ENCODE measurements at regions not wholly inside any gene's neighbourhood (a gene's known extent, or its start where the extent isn't known, plus 50 kb on each side); places are given as distances from the start of the nearest gene placed in this dataset.

GRCh38 chr4:15182600-15183220 lies 180.4 kb downstream of the CPEB2 start:
- H3K9me2 ChIP-seq (replicated peaks; ENCODE audit: insufficient read depth, low read length), result no peaks in the 10 kb centered on the region
- no peaks in the 10 kb centered on the region for H3K36me3 ChIP-seq (ENCODE audit: low read length)
- no peak overlapping the region for H3K9ac ChIP-seq (ENCODE audit: low read length)
- H3K79me2 ChIP-seq (ENCODE audit: insufficient read depth, low read length), result no peaks in the 10 kb centered on the region
- no peak overlapping the region for H2AFZ ChIP-seq (ENCODE audit: low read depth, low read length, severe bottlenecking)
- H3K4me2 ChIP-seq (ENCODE audit: low read depth, low read length, poor library complexity, severe bottlenecking), result no peak overlapping the region
- TF ChIP-seq EZH2phosphoT487 (conservative IDR thresholded peaks at IDR 0.05; ENCODE audit: low read length), result no peak
- no peak for TF ChIP-seq CTCF (IDR thresholded peaks at IDR 0.05; ENCODE audit: insufficient read depth, low read length, poor library complexity, severe bottlenecking)
- no peak overlapping the region for H3K27ac ChIP-seq (ENCODE audit: low read depth, low read length)
- H3F3A ChIP-seq (ENCODE audit: insufficient read depth), result no peaks in the 10 kb centered on the region
- H3K27me3 ChIP-seq (ENCODE audit: low read length), result no peaks in the 10 kb centered on the region
- H3K9me3 ChIP-seq (ENCODE audit: insufficient read depth, low read length), result no peaks in the 10 kb centered on the region
- H4K20me1 ChIP-seq (ENCODE audit: low read depth, low read length), result no peaks in the 10 kb centered on the region
- H3K4me3 ChIP-seq (ENCODE audit: insufficient read depth, low read length, poor library complexity, severe bottlenecking), result no peak overlapping the region

- H3K9ac ChIP-seq (ENCODE audit: low read length), result no peak overlapping the region
- TF ChIP-seq EZH2phosphoT487 (conservative IDR thresholded peaks at IDR 0.05; ENCODE audit: low read length) (no peak), CTCF (IDR thresholded peaks at IDR 0.05; ENCODE audit: insufficient read depth, low read length, poor library complexity, severe bottlenecking) (no peak)
- no peaks in the 10 kb centered on the region for H4K20me1 ChIP-seq (ENCODE audit: low read depth, low read length)
- H3K79me2 ChIP-seq (ENCODE audit: insufficient read depth, low read length), result no peaks in the 10 kb centered on the region
- no peaks in the 10 kb centered on the region for H3K27me3 ChIP-seq (ENCODE audit: low read length)
- H3F3A ChIP-seq (ENCODE audit: insufficient read depth), result no peaks in the 10 kb centered on the region
- no peaks in the 10 kb centered on the region for H3K9me2 ChIP-seq (replicated peaks; ENCODE audit: insufficient read depth, low read length)
- H3K9me3 ChIP-seq (ENCODE audit: insufficient read depth, low read length), result no peaks in the 10 kb centered on the region
- H2AFZ ChIP-seq (ENCODE audit: low read depth, low read length, severe bottlenecking), result no peak overlapping the region
- H3K4me3 ChIP-seq (ENCODE audit: insufficient read depth, low read length, poor library complexity, severe bottlenecking), result no peak overlapping the region
- H3K36me3 ChIP-seq (ENCODE audit: low read length), result no peaks in the 10 kb centered on the region
- H3K4me2 ChIP-seq (ENCODE audit: low read depth, low read length, poor library complexity, severe bottlenecking), result no peak overlapping the region
- no peak overlapping the region for H3K27ac ChIP-seq (ENCODE audit: low read depth, low read length)
Measured at GRCh38 chr4:15186149-15186548, 183.9 kb downstream of the CPEB2 start.

GRCh38 chr4:15186806-15187205 lies 184.5 kb downstream of the CPEB2 start:
- no peak for TF ChIP-seq EZH2phosphoT487 (conservative IDR thresholded peaks at IDR 0.05; ENCODE audit: low read length)
- no peak for TF ChIP-seq CTCF (IDR thresholded peaks at IDR 0.05; ENCODE audit: insufficient read depth, low read length, poor library complexity, severe bottlenecking)
- H3K79me2 ChIP-seq (ENCODE audit: insufficient read depth, low read length), result no peaks in the 10 kb centered on the region
- no peak overlapping the region for H3K27ac ChIP-seq (ENCODE audit: low read depth, low read length)
- H3K27me3 ChIP-seq (ENCODE audit: low read length), result no peaks in the 10 kb centered on the region
- no peak overlapping the region for H3K4me2 ChIP-seq (ENCODE audit: low read depth, low read length, poor library complexity, severe bottlenecking)
- H3K9ac ChIP-seq (ENCODE audit: low read length), result no peak overlapping the region
- H3K9me3 ChIP-seq (ENCODE audit: insufficient read depth, low read length), result no peaks in the 10 kb centered on the region
- no peak overlapping the region for H2AFZ ChIP-seq (ENCODE audit: low read depth, low read length, severe bottlenecking)
- no peaks in the 10 kb centered on the region for H3F3A ChIP-seq (ENCODE audit: insufficient read depth)
- H3K9me2 ChIP-seq (replicated peaks; ENCODE audit: insufficient read depth, low read length), result no peaks in the 10 kb centered on the region
- H4K20me1 ChIP-seq (ENCODE audit: low read depth, low read length), result no peaks in the 10 kb centered on the region
- H3K4me3 ChIP-seq (ENCODE audit: insufficient read depth, low read length, poor library complexity, severe bottlenecking), result no peak overlapping the region
- no peaks in the 10 kb centered on the region for H3K36me3 ChIP-seq (ENCODE audit: low read length)

Data from SU-DHL-6 (cell line).